DMS 273 (cell line): ENCODE measurements at regions not wholly inside any gene's neighbourhood (a gene's known extent, or its start where the extent isn't known, plus 50 kb on each side); places are given as distances from the start of the nearest gene placed in this dataset.

ENCODE experiments used
- DNase-seq: peaks from one replicate; lab custom pipeline; 2025; ENCODE audit not compliant: unreplicated experiment; lab: John Stamatoyannopoulos, UW

DNA sequence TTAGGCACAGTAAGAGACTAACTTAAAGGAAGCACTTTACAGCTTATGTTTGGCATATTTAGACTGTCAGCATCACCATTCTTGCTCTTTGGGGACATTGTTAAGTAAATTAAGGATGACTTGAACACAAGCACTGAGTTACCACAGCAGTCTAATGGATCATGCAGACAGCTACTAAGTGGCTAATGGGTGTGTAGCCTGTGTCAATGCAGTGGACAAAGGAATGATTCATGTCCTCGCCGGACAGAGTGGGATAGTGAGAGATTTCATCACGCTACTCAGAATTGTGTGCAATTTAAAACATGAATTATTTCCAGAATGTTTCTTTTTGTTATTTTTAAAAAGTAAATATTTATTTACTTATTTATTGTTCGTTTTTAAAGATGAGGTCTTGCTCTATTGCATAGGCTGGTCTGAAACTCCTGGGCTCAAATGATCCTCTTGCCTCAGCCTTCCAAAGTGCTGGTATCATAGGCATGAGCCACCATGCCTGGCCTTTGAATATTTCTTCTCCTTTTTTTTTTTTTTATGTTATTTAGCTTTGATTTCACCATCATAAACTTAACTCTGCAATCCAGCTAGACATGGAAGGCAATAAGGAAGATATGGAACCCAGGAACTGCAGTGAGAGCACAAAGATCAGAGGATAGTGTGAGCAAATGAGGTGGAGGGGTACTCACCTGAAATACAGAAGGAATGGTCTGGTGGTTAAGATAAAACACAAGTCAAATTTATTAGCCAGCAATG, 53.0 kb upstream of the KLF4 start:
- DNase-seq, result no peak

DNA sequence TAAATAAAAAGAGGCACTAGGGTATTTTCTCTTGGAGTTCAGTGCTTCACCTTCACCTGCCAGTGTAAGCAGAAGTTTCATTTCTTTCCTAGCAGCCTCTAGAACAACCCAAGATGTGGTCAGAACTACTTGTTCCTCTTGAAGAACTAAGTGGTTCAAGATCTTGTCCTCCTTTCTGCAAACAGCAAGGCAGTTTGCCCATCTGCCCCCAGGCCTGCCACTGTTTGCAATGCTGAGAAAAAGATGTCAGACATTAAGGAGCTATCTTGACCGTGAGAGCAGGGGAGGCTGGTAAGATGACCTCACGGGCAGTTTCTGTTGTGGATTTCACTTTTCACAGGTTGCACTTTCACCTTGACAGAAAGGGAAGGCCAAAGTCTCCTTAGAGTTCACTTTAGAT, 52.0 kb upstream of the KLF4 start:
- no peak for DNase-seq

DNA sequence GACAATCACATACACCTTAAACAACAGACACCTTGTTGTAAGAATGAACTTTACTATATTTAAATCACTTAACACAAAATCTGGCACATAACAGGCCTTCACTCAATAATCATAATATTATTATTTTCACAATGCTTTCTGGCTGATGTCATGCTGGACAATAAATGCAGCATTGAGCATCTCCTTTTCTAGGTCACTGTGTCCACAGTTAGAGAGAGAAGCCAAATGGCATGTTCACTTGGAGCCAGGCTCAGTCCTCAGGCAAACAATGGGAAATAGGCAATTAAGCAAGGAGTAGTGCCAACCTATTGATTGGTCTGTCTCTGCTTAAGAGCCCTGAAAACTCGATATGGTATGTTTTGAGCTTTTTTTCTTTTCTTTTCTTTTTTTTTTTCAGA, 50.6 kb upstream of the KLF4 start:
- no peak for DNase-seq

DNA sequence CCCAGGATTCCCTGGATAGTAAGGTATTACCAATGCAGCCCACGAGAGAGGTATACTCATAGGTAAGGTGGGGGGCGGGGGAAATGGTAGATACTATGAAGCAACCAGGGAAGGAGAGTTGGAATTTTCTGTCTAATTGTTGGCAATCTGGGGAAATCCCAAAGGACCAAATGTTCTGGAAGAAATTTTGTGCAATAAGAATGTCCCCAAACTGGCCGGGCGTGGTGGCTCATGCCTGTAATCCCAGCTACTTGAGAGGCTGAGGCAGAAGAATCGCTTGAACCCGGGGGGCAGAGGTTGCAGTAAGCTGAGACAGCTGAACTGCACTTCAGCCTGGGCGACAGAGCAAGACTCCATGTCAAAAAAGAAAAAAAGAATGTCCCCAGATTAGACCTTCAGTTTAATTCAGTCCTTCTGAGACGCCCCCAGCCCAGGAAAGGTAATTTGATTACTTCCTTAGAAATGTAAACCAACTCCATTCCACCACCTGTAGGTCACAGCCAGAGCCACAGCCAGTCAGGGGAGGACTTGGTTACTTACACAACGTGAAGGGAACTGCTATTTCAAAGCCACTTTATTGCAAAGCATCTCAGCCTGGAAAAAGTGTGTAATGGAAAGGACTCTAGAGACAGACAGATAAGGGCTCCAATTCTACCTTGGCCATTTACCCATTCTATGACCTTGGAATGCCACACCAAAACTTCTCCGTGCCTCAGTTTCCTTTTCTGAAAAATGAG, 50.0 kb upstream of the KLF4 start:
- no peak for DNase-seq
